Adrenal gland (tissue), 5 donors: ENCODE measurements at regions not wholly inside any gene's neighbourhood (a gene's known extent, or its start where the extent isn't known, plus 50 kb on each side); places are given as distances from the start of the nearest gene placed in this dataset.

Experiments used
- CTCF ChIP-seq, 6 experiments: fragments of 450-650 bp in 4 of 6; fragments of 200-600 bp in 2 of 6; sonication (generic) in 1 of 6; IDR thresholded peaks; 1 replicate in 5 of 6; 2 replicates in 1 of 6; pipeline versions ENCODE4 v1.5.1 to v1.8.0; 2016 to 2021; ENCODE audit warnings: antibody characterized with exemption in 6 of 6, mild to moderate bottlenecking in 2 of 6, moderate library complexity in 1 of 6
- POLR2A ChIP-seq, 2 donors: fragments of 450-650 bp; IDR thresholded peaks; one replicate each; pipeline ENCODE4 v1.6.1; 2017; ENCODE audit warnings: antibody characterized with exemption in 2 of 2, mild to moderate bottlenecking in 2 of 2, moderate library complexity in 1 of 2
- donor health status: DM: no; HTN: no; CAD: no.

GRCh38 chr17:27367121-27367981, 73.4 kb downstream of the WSB1 start:
- TF ChIP-seq CTCF (IDR thresholded peaks at IDR 0.05) (no peak), POLR2A (IDR thresholded peaks at IDR 0.05) (no peak)
